SK-N-SH treated with all-trans-retinoic acid at 6 μM for 48 hours (cell line): ENCODE measurements at regions not wholly inside any gene's neighbourhood (a gene's known extent, or its start where the extent isn't known, plus 50 kb on each side); places are given as distances from the start of the nearest gene placed in this dataset.

Experiments used
- ATAC-seq: fragments of 200-7000 bp; cut with Tn5 transposase; 3 replicates; pipeline ENCODE4 v1.9.1; 2020; ENCODE audit warnings: mild to moderate bottlenecking, moderate library complexity
- ARNTL ChIP-seq: fragments of 450-650 bp; formaldehyde crosslinking; IDR thresholded peaks from 2 replicates; pipeline ENCODE4 v1.5.0; 2020; ENCODE audit warnings: low read depth, mild to moderate bottlenecking, moderate library complexity, borderline replicate concordance
- BACH2 ChIP-seq: fragments of 250-450 bp; sonication (Bioruptor Pico); IDR thresholded peaks from 2 replicates; pipeline ENCODE4 v1.9.0; 2021; ENCODE audit warnings: mild to moderate bottlenecking, borderline replicate concordance
- CREB5 ChIP-seq: fragments of 250-450 bp; sonication (Bioruptor Pico); IDR thresholded peaks from 2 replicates; pipeline ENCODE4 v1.5.1; 2020; ENCODE audit warnings: low read depth, mild to moderate bottlenecking, moderate library complexity
- CSDC2 ChIP-seq: fragments of 250-450 bp; sonication (Bioruptor Pico); IDR thresholded peaks from 2 replicates; pipeline ENCODE4 v1.5.0; 2020; ENCODE audit warnings: mild to moderate bottlenecking, moderate library complexity
- ESRRG ChIP-seq: fragments of 250-450 bp; sonication (Bioruptor Pico); IDR thresholded peaks from 2 replicates; pipeline ENCODE4 v1.6.1; 2021; ENCODE audit warnings: mild to moderate bottlenecking
- GLIS3 ChIP-seq: fragments of 250-450 bp; sonication (Bioruptor Pico); IDR thresholded peaks from 2 replicates; pipeline ENCODE4 v1.5.0; 2020; ENCODE audit warnings: mild to moderate bottlenecking, moderate library complexity
- POU6F1 ChIP-seq: fragments of 250-450 bp; sonication (Bioruptor Pico); IDR thresholded peaks from 2 replicates; pipeline ENCODE4 v1.8.0; 2021; ENCODE audit warnings: low read depth, mild to moderate bottlenecking, moderate library complexity, borderline replicate concordance
- PPARA ChIP-seq: fragments of 250-450 bp; sonication (Bioruptor Pico); IDR thresholded peaks from 2 replicates; pipeline ENCODE4 v1.5.0; 2020; ENCODE audit warnings: mild to moderate bottlenecking, borderline replicate concordance
- RARB ChIP-seq: fragments of 250-450 bp; sonication (Bioruptor Pico); IDR thresholded peaks from 2 replicates; pipeline ENCODE4 v1.8.0; 2021; ENCODE audit warnings: mild to moderate bottlenecking, moderate library complexity
- SNAI2 ChIP-seq: fragments of 250-450 bp; sonication (Bioruptor Pico); IDR thresholded peaks from 2 replicates; pipeline ENCODE4 v1.5.0; 2020; ENCODE audit warnings: mild to moderate bottlenecking, moderate library complexity
- TCF4 ChIP-seq: fragments of 250-450 bp; sonication (Bioruptor Pico); IDR thresholded peaks from 2 replicates; pipeline ENCODE4 v1.8.0; 2021; ENCODE audit warnings: mild to moderate bottlenecking, moderate library complexity, borderline replicate concordance
- TOX ChIP-seq: fragments of 250-450 bp; sonication (Bioruptor Pico); IDR thresholded peaks from 2 replicates; pipeline ENCODE4 v1.8.0; 2021; ENCODE audit warnings: mild to moderate bottlenecking, moderate library complexity, borderline replicate concordance
- TSHZ2 ChIP-seq: fragments of 250-450 bp; sonication (Bioruptor Pico); IDR thresholded peaks from 2 replicates; pipeline ENCODE4 v1.5.0; 2020; ENCODE audit warnings: mild to moderate bottlenecking, moderate library complexity
- ZC3H10 ChIP-seq: fragments of 250-450 bp; sonication (Bioruptor Pico); IDR thresholded peaks from 2 replicates; pipeline ENCODE4 v1.5.1; 2021; ENCODE audit warnings: mild to moderate bottlenecking, moderate library complexity
- ZFP3 ChIP-seq: fragments of 250-450 bp; sonication (Bioruptor Pico); IDR thresholded peaks from 2 replicates; pipeline ENCODE4 v1.5.0; 2020; ENCODE audit warnings: mild to moderate bottlenecking, moderate library complexity
- ZFP30 ChIP-seq: fragments of 450-650 bp; formaldehyde crosslinking; IDR thresholded peaks from 2 replicates; pipeline ENCODE4 v1.5.0; 2022; ENCODE audit warnings: mild to moderate bottlenecking, moderate library complexity
- ZNF70 ChIP-seq: fragments of 450-650 bp; formaldehyde crosslinking; IDR thresholded peaks from 2 replicates; pipeline ENCODE4 v1.5.0; 2020; ENCODE audit warnings: mild to moderate bottlenecking, moderate library complexity
- ZNF8 ChIP-seq: fragments of 450-650 bp; formaldehyde crosslinking; IDR thresholded peaks from 2 replicates; pipeline ENCODE4 v1.5.0; 2020; ENCODE audit warnings: mild to moderate bottlenecking, moderate library complexity
- TF ChIP-seq, protein P1 (sequence below): fragments of 250-450 bp; sonication (Bioruptor Pico); IDR thresholded peaks from 2 replicates; pipeline ENCODE4 v1.8.0; 2020; ENCODE audit warnings: mild to moderate bottlenecking, moderate library complexity, borderline replicate concordance
- TF ChIP-seq, protein P2 (sequence below): fragments of 250-450 bp; sonication (Bioruptor Pico); IDR thresholded peaks from 2 replicates; pipeline ENCODE4 v1.5.1; 2021; ENCODE audit warnings: mild to moderate bottlenecking, moderate library complexity

DNA sequence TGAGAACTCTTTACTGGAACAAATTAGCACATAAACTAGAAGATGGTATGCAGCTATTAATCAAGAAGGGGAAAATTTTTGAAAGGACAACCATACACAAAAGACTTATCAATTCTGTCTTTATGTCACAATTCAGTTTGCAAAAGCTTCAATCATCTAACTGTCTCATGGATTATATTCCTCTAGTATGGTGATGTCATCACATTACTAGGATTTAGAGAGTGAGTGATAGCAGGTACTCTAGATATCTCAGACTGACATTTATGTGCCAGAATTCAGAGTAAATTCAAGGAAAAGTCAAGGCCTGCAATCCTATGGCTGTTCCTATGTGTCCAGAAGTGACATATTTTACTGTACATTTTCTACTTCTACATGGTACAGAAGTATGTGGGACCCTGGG lies 318.9 kb upstream of the GRAMD2B start:
- no peak for ATAC-seq
- TF ChIP-seq RARB (CRISPR knock-in tag) = no peak
- no peak for TF ChIP-seq ZFP30 (CRISPR knock-in tag)
- no peak for TF ChIP-seq ZNF8 (CRISPR knock-in tag)
- TF ChIP-seq TOX (CRISPR knock-in tag) = no peak
- TF ChIP-seq ZC3H10 (CRISPR knock-in tag) = no peak
- TF ChIP-seq BACH2 (CRISPR knock-in tag) = no peak
- TF ChIP-seq, protein P1, sequence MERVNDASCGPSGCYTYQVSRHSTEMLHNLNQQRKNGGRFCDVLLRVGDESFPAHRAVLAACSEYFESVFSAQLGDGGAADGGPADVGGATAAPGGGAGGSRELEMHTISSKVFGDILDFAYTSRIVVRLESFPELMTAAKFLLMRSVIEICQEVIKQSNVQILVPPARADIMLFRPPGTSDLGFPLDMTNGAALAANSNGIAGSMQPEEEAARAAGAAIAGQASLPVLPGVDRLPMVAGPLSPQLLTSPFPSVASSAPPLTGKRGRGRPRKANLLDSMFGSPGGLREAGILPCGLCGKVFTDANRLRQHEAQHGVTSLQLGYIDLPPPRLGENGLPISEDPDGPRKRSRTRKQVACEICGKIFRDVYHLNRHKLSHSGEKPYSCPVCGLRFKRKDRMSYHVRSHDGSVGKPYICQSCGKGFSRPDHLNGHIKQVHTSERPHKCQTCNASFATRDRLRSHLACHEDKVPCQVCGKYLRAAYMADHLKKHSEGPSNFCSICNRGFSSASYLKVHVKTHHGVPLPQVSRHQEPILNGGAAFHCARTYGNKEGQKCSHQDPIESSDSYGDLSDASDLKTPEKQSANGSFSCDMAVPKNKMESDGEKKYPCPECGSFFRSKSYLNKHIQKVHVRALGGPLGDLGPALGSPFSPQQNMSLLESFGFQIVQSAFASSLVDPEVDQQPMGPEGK (CRISPR knock-in tag) = no peak
- no peak for TF ChIP-seq CREB5
- no peak for TF ChIP-seq ESRRG (CRISPR knock-in tag)

DNA sequence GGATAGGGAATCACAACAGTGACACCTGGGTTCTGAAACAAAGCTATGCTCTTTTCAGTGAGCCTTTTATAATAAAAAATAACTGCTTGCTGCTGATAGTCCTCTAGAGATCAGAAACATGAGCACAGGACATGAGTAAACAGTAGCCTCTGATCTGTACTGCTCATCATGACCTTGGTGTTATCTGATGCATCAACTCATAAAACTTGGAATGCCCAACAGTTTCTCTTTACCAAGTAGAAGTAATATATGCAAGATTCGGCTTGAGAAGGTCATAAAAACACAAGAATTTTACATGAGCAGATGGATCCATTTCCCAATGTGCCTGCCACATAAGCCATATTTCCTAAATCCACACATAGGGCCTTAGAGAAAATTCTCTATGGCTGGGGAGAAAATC lies 318.3 kb upstream of the GRAMD2B start:
- no peak for ATAC-seq
- no peak for TF ChIP-seq BACH2 (CRISPR knock-in tag)
- no peak for TF ChIP-seq TOX (CRISPR knock-in tag)
- no peak for TF ChIP-seq RARB (CRISPR knock-in tag)
- TF ChIP-seq, protein P2, sequence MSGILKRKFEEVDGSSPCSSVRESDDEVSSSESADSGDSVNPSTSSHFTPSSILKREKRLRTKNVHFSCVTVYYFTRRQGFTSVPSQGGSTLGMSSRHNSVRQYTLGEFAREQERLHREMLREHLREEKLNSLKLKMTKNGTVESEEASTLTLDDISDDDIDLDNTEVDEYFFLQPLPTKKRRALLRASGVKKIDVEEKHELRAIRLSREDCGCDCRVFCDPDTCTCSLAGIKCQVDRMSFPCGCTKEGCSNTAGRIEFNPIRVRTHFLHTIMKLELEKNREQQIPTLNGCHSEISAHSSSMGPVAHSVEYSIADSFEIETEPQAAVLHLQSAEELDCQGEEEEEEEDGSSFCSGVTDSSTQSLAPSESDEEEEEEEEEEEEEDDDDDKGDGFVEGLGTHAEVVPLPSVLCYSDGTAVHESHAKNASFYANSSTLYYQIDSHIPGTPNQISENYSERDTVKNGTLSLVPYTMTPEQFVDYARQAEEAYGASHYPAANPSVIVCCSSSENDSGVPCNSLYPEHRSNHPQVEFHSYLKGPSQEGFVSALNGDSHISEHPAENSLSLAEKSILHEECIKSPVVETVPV = no peak
- no peak for TF ChIP-seq GLIS3 (CRISPR knock-in tag)
- no peak for TF ChIP-seq ZC3H10 (CRISPR knock-in tag)
- TF ChIP-seq ARNTL = no peak
- TF ChIP-seq, protein P1 (CRISPR knock-in tag) = no peak
- TF ChIP-seq, all 23 proteins: peak for 0

GRCh38 chr5:126106029-126106428 lies 317.2 kb upstream of the GRAMD2B start:
- no peak for ATAC-seq
- TF ChIP-seq POU6F1 (no peak), BACH2 (CRISPR knock-in tag) (no peak), PPARA (no peak), ESRRG (CRISPR knock-in tag) (no peak), TCF4 (no peak), CREB5 (no peak), ZFP30 (CRISPR knock-in tag) (no peak), ARNTL (no peak), ZFP3 (CRISPR knock-in tag) (no peak), TOX (CRISPR knock-in tag) (no peak), SNAI2 (CRISPR knock-in tag) (no peak), ZNF70 (CRISPR knock-in tag) (no peak), GLIS3 (CRISPR knock-in tag) (no peak), TSHZ2 (CRISPR knock-in tag) (no peak), ZNF8 (CRISPR knock-in tag) (no peak), CSDC2 (CRISPR knock-in tag) (no peak)
- TF ChIP-seq, protein P2 = no peak
- TF ChIP-seq, protein P1 (CRISPR knock-in tag) = no peak
